C4-2B (cell line): ENCODE measurements at regions not wholly inside any gene's neighbourhood (a gene's known extent, or its start where the extent isn't known, plus 50 kb on each side); places are given as distances from the start of the nearest gene placed in this dataset.

Experiments
- H3K27ac ChIP-seq: fragments of 450-650 bp; 2 replicates; pipeline ENCODE4 v1.5.1; 2017
- ZFX ChIP-seq: fragments of 450-650 bp; IDR thresholded peaks from 2 replicates; pipeline ENCODE4 v1.6.1; 2017
- TF ChIP-seq, protein P1 (sequence below): fragments of 450-650 bp; conservative IDR thresholded peaks from 2 replicates; pipeline ENCODE4 v1.5.1; 2017; ENCODE audit warnings: mild to moderate bottlenecking

DNA sequence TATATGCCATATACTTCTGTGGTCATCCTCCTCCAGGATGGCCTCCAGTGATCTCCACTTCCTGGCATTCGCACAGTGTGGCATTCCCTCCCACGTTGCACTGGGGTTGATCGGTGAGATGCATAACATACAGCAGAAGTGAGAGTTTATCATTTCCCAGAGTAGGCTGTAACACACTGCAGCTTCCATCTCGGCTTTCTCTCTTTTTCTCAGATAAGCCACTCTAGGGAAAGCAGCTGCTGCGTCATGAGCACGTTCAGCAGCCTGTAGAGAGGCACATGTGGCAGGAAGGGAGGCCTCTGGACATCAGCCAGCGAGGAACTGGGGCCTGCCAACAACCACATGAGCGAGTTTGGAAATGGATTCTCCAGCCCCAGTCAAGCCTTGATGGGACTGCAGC lies 807.1 kb downstream of the DIAPH3 start:
- H3K27ac ChIP-seq: no peak overlapping the region
- TF ChIP-seq, protein P1, sequence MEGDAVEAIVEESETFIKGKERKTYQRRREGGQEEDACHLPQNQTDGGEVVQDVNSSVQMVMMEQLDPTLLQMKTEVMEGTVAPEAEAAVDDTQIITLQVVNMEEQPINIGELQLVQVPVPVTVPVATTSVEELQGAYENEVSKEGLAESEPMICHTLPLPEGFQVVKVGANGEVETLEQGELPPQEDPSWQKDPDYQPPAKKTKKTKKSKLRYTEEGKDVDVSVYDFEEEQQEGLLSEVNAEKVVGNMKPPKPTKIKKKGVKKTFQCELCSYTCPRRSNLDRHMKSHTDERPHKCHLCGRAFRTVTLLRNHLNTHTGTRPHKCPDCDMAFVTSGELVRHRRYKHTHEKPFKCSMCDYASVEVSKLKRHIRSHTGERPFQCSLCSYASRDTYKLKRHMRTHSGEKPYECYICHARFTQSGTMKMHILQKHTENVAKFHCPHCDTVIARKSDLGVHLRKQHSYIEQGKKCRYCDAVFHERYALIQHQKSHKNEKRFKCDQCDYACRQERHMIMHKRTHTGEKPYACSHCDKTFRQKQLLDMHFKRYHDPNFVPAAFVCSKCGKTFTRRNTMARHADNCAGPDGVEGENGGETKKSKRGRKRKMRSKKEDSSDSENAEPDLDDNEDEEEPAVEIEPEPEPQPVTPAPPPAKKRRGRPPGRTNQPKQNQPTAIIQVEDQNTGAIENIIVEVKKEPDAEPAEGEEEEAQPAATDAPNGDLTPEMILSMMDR: no peak
- no peak for TF ChIP-seq ZFX

DNA sequence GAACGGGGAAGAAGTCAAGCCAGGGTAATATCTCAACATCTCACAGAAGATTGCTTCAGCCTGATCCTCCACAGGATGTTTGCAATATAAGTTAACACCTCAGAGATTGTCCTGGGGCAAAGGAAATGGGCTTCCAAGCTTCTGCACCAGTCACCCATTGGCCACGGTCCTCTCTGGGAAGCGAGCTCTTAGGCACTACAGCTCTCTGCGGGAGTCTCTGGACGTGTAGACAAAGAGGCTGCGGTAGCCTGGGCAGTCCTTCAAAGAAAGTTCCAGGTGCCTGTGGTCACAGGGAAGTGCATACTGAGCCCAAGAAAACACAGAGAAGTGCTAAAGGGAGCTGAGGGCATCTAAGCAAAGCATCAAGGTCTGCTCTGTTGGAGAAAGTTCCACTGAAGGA lies 805.7 kb downstream of the DIAPH3 start:
- TF ChIP-seq ZFX: no peak
- TF ChIP-seq, protein P1: no peak
- no peak overlapping the region for H3K27ac ChIP-seq

DNA sequence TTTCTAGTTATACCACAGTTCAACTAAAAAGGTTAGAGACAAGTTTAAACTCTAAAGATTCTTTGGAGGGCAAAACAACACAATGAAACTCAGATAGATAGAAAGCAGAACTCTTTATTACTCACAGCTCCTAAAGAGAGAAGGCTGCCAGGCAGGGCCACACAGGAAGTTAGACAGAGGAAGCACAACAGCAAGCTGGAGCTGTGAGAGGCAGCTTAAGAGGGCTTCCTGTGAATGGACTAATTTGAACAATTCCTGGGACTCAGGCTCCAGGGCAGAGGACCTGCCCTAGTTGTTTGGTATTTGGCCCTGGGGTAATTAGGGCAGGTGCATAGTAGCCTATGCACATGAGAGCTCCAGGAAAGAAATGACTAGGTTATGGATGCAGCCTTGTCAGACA lies 803.6 kb downstream of the DIAPH3 start:
- TF ChIP-seq ZFX: no peak
- TF ChIP-seq, protein P1: no peak
- no peak overlapping the region for H3K27ac ChIP-seq

DNA sequence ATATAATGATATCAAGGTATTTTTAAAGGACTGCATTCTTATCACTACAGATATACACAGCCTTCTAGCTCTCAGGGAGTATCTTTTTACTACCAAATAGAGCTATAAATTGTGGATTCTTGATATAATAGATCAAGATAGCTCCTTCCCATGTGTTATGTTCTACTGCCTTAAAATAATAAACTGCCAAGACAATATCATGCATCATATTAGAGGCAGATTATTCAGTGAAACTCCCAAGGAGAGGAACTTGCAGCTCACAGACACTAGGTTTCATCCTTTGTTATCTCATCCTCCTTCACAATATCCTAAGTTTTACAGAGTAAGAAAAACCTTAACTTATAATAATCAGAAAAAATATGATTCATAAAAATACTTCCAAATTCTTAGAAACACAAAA lies 802.8 kb downstream of the DIAPH3 start:
- TF ChIP-seq, protein P1: no peak
- TF ChIP-seq ZFX: no peak

DNA sequence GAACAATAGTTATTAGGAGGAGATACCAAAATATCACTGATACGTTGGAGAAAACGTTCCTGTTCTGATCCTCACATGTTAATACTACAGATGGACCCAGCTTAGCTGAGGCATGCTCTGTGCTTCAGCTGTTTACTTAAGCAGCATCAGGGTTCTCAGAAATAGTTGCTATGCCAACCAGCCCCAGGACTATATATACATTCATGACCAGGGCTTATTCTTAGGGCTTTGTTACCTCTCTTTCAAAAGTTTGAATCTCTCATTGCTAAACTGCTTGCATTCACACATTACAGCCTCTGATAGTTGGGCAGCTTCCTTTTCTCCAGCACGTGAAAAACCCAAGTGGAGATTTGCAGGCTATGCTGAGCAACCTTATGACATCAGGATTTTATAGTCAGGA lies 800.4 kb downstream of the DIAPH3 start:
- TF ChIP-seq ZFX: no peak
- TF ChIP-seq, protein P1: no peak
- no peak overlapping the region for H3K27ac ChIP-seq

More for the DNA sequence above, 802.8 kb downstream of the DIAPH3 start:
- no peak overlapping the region for H3K27ac ChIP-seq

DNA sequence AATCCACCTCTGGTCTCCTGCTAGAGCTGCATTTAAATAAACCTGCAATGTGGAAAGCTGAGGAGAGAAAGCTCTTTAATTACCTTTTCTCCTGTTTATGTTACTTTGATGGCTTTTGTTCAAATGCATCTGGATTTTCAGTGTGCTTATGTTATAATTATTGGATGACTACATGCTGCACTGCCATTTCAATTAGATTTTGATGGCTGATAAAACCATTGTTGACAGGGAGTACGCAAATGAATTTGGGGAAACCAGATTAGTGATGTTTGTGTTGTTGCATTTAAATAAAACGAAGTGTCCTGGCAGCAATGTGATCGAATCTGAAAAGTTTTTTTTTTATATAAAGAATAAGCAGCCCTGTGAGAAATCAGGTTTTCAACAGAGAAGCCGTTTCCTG lies 799.8 kb downstream of the DIAPH3 start:
- H3K27ac ChIP-seq: no peak overlapping the region
- no peak for TF ChIP-seq ZFX
- TF ChIP-seq, protein P1: no peak

DNA sequence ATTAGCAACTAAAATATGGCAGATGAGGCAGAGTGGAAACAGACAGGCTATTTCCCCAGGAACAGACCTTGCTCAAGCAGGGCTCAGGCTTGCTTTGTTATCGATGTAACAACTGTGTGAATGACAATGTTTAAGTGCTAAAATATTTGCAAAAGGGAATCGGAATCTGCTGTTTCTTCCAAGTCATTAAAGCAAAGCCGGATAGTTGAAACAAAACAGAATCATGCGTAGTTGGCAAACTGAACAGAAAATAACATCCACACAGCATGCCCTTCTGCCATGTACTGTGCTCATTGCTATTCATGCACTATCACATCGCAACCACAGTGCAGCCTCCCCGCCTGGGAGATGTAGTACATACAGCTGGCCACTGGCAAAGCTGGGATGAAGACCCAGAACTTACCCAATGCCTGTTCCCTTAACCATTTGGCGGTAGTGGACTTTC lies 799.1 kb downstream of the DIAPH3 start:
- TF ChIP-seq ZFX: no peak
- TF ChIP-seq, protein P1: no peak

More for the DNA sequence above, 799.1 kb downstream of the DIAPH3 start:
- no peak overlapping the region for H3K27ac ChIP-seq
